H1 (cell line): ENCODE measurements at regions not wholly inside any gene's neighbourhood (a gene's known extent, or its start where the extent isn't known, plus 50 kb on each side); places are given as distances from the start of the nearest gene placed in this dataset.

Experiments used
- CTCF ChIA-PET: fragments of 300-600 bp; sonication (Branson Sonifier 250); formaldehyde crosslinking; loops from one replicate; lab custom pipeline; 2021; ENCODE audit not compliant: partially characterized antibody; lab: Charles Lee
- POLR2A ChIA-PET: fragments of 300-600 bp; sonication (Branson Sonifier 250); formaldehyde crosslinking; loops from one replicate; lab custom pipeline; 2021; ENCODE audit warnings: inconsistent platforms; ENCODE audit not compliant: partially characterized antibody; lab: Charles Lee
- DNase-seq, 2 experiments: peaks; one replicate each; pipeline versions ENCODE4 v3.0.0 to v3.0.0-alpha.2; 2010 to 2022; ENCODE audit warnings: low spot score in 2 of 2, low read depth in 1 of 2, mixed read lengths in 1 of 2
- FAIRE-seq: peaks from 2 replicates; lab custom pipeline; 2011; peaks lifted over from hg19 to GRCh38; lab: Jason Lieb, UNC
- H2AFZ ChIP-seq: 2 replicates; pipeline ENCODE4 v1.8.1; 2012; ENCODE audit warnings: low read length, inconsistent platforms
- H2AK5ac ChIP-seq: 2 replicates; pipeline ENCODE4 v1.6.1; 2013; ENCODE audit warnings: low read depth, low read length
- H2BK120ac ChIP-seq: replicated peaks from 2 replicates; pipeline ENCODE3; 2013; ENCODE audit warnings: low read depth, low read length, inconsistent platforms
- H2BK12ac ChIP-seq: 2 replicates; pipeline ENCODE4 v1.6.1; 2013; ENCODE audit warnings: low read depth, low read length
- H2BK15ac ChIP-seq: 2 replicates; pipeline ENCODE4 v1.6.1; 2013; ENCODE audit warnings: low read length
- H2BK20ac ChIP-seq: 2 replicates; pipeline ENCODE4 v1.6.1; 2013; ENCODE audit warnings: low read length
- H2BK5ac ChIP-seq: 2 replicates; pipeline ENCODE4 v1.6.1; 2013; ENCODE audit warnings: low read depth, low read length
- H3K14ac ChIP-seq: 2 replicates; pipeline ENCODE4 v1.6.1; 2013; ENCODE audit warnings: inconsistent platforms; ENCODE audit not compliant: insufficient read length
- H3K18ac ChIP-seq: 2 replicates; pipeline ENCODE4 v1.6.1; 2013; ENCODE audit warnings: low read length; ENCODE audit errors: extremely low read depth
- H3K23ac ChIP-seq: 2 replicates; pipeline ENCODE4 v1.6.1; 2013; ENCODE audit warnings: inconsistent platforms; ENCODE audit not compliant: insufficient read length
- H3K23me2 ChIP-seq: 2 replicates; pipeline ENCODE4 v1.6.1; 2013; ENCODE audit warnings: low read depth, low read length
- H3K27ac ChIP-seq: 2 replicates; pipeline ENCODE4 v1.6.1; 2011; ENCODE audit warnings: low read depth, low read length, inconsistent platforms
- H3K27me3 ChIP-seq, 4 experiments: replicated peaks in 1 of 4; 1 replicate in 1 of 4; 2 replicates in 3 of 4; pipeline versions ENCODE4 v1.6.1 to v1.8.1; 2011 to 2013; ENCODE audit warnings: low read length in 3 of 4, mild to moderate bottlenecking in 3 of 4, inconsistent platforms in 2 of 4, mixed read lengths in 2 of 4, moderate library complexity in 1 of 4; ENCODE audit not compliant: control insufficient read depth in 3 of 4, insufficient read depth in 3 of 4; ENCODE audit errors: extremely low read depth in 1 of 4
- H3K36me3 ChIP-seq, 4 experiments: 2 replicates each; pipeline versions ENCODE4 v1.6.1 to v1.8.1; 2011 to 2013; ENCODE audit warnings: mild to moderate bottlenecking in 4 of 4, low read length in 3 of 4, moderate library complexity in 2 of 4, control low read depth in 1 of 4, inconsistent platforms in 1 of 4; ENCODE audit not compliant: insufficient read depth in 4 of 4, control insufficient read depth in 2 of 4
- H3K4ac ChIP-seq: replicated peaks from 2 replicates; pipeline ENCODE3; 2013; ENCODE audit warnings: low read length, low read depth, mixed read lengths, inconsistent platforms; ENCODE audit not compliant: insufficient read length
- H3K4me1 ChIP-seq, 4 experiments: replicated peaks in 1 of 4; 1 replicate in 1 of 4; 2 replicates in 3 of 4; pipeline versions ENCODE4 v1.6.1 to v1.8.1; 2011 to 2013; ENCODE audit warnings: low read length in 3 of 4, inconsistent platforms in 2 of 4, mixed read lengths in 1 of 4; ENCODE audit not compliant: insufficient read depth in 4 of 4, control insufficient read depth in 3 of 4
- H3K4me2 ChIP-seq, 2 experiments: 2 replicates each; pipeline versions ENCODE4 v1.6.1 to v1.8.1; 2011 to 2013; ENCODE audit warnings: low read depth in 2 of 2, low read length in 2 of 2, control low read depth in 1 of 2, inconsistent platforms in 1 of 2, mild to moderate bottlenecking in 1 of 2; ENCODE audit not compliant: insufficient read depth in 1 of 2
- H3K4me3 ChIP-seq, 4 experiments: fragments of 200-600, 300-600 bp in 1 of 4; sonication (generic), shearing (Covaris generic), sonication (Bioruptor Twin) in 1 of 4; 2 replicates each; pipeline versions ENCODE4 v1.5.1 to v1.8.1; 2011 to 2016; ENCODE audit warnings: low read length in 4 of 4, low read depth in 3 of 4, control low read depth in 2 of 4, inconsistent platforms in 2 of 4, mild to moderate bottlenecking in 2 of 4, mixed read lengths in 1 of 4, moderate library complexity in 1 of 4; ENCODE audit not compliant: insufficient read depth in 2 of 4; ENCODE audit errors: extremely low read depth in 1 of 4
- H3K56ac ChIP-seq: replicated peaks from 2 replicates; pipeline ENCODE3; 2013; ENCODE audit warnings: low read depth, mild to moderate bottlenecking, mixed read lengths, low read length, inconsistent platforms; ENCODE audit not compliant: insufficient read length
- H3K79me1 ChIP-seq: 2 replicates; pipeline ENCODE4 v1.6.1; 2013; ENCODE audit warnings: low read depth, low read length, control low read depth
- H3K79me2 ChIP-seq, 2 experiments: 2 replicates each; pipeline versions ENCODE4 v1.6.1 to v1.8.1; 2012 to 2013; ENCODE audit warnings: low read length in 2 of 2, mild to moderate bottlenecking in 2 of 2, inconsistent platforms in 1 of 2; ENCODE audit not compliant: insufficient read depth in 2 of 2, control insufficient read depth in 1 of 2
- H3K9ac ChIP-seq, 4 experiments: replicated peaks in 1 of 4; 1 replicate in 1 of 4; 2 replicates in 3 of 4; pipeline versions ENCODE4 v1.6.1 to v1.8.1; 2011 to 2013; ENCODE audit warnings: low read depth in 3 of 4, low read length in 3 of 4, control low read depth in 2 of 4, mild to moderate bottlenecking in 2 of 4, moderate library complexity in 2 of 4, inconsistent platforms in 1 of 4; ENCODE audit errors: extremely low read depth in 1 of 4
- H3K9me3 ChIP-seq, 2 experiments: 2 replicates each; pipeline versions ENCODE4 v1.6.1 to v1.8.1; 2012 to 2013; ENCODE audit warnings: mild to moderate bottlenecking in 2 of 2, moderate library complexity in 2 of 2, control low read depth in 1 of 2, inconsistent platforms in 1 of 2, low read depth in 1 of 2, low read length in 1 of 2, mixed read lengths in 1 of 2; ENCODE audit not compliant: insufficient read depth in 2 of 2
- H4K20me1 ChIP-seq, 2 experiments: replicated peaks in 1 of 2; 2 replicates each; pipeline versions ENCODE3 to v1.8.1; 2011 to 2013; ENCODE audit warnings: inconsistent platforms in 2 of 2, low read length in 2 of 2, mild to moderate bottlenecking in 1 of 2; ENCODE audit not compliant: insufficient read depth in 2 of 2, control insufficient read depth in 1 of 2
- H4K5ac ChIP-seq: 2 replicates; pipeline ENCODE4 v1.6.1; 2013; ENCODE audit warnings: low read length, low read depth, mixed read lengths, inconsistent platforms; ENCODE audit not compliant: insufficient read length
- H4K8ac ChIP-seq: 2 replicates; pipeline ENCODE4 v1.8.0; 2013; ENCODE audit warnings: mild to moderate bottlenecking, moderate library complexity, low read length, inconsistent platforms; ENCODE audit not compliant: insufficient read depth; ENCODE audit errors: extremely low read depth
- H4K91ac ChIP-seq: replicated peaks from 2 replicates; pipeline ENCODE3; 2013; ENCODE audit warnings: low read length, mixed read lengths, inconsistent platforms; ENCODE audit not compliant: insufficient read length
- CHD1 ChIP-seq: IDR thresholded peaks from 2 replicates; pipeline ENCODE4 v1.6.1; 2012; ENCODE audit warnings: low read depth, low read length, improper control_type of control experiment
- CTBP2 ChIP-seq: IDR thresholded peaks from 2 replicates; pipeline ENCODE4 v1.7.0; 2011; ENCODE audit warnings: borderline replicate concordance, mild to moderate bottlenecking, moderate library complexity, mixed read lengths, low read length; ENCODE audit not compliant: insufficient read depth, insufficient read length
- EZH2 ChIP-seq: fragments of 200-600 bp; sonication (generic); IDR thresholded peaks from 2 replicates; pipeline ENCODE4 v1.7.1; 2012; ENCODE audit warnings: low read depth, mild to moderate bottlenecking, moderate library complexity, low read length, inconsistent platforms; ENCODE audit not compliant: severe bottlenecking
- HDAC2 ChIP-seq, 2 experiments: fragments of 300-600 bp in 1 of 2; sonication (generic) in 1 of 2; IDR thresholded peaks; 2 replicates each; pipeline ENCODE4 v1.6.1; 2011 to 2012; ENCODE audit warnings: low read depth in 2 of 2, low read length in 2 of 2, mild to moderate bottlenecking in 2 of 2, moderate library complexity in 2 of 2, borderline replicate concordance in 1 of 2, inconsistent platforms in 1 of 2
- SAP30 ChIP-seq: fragments of 300-600 bp; sonication (generic); IDR thresholded peaks from 2 replicates; pipeline ENCODE4 v1.7.1; 2012; ENCODE audit warnings: low read length, moderate library complexity, mild to moderate bottlenecking, inconsistent platforms; ENCODE audit not compliant: insufficient read depth, insufficient replicate concordance
- TAF7 ChIP-seq: optimal IDR thresholded peaks from 2 replicates; pipeline ENCODE3; 2011; ENCODE audit warnings: low read depth, mild to moderate bottlenecking, inconsistent platforms, low read length, moderate library complexity, borderline replicate concordance
- TCF12 ChIP-seq: IDR thresholded peaks from 2 replicates; pipeline ENCODE4 v1.6.1; 2011; ENCODE audit warnings: low read depth, mild to moderate bottlenecking, low read length
- WGBS, 2 experiments: shearing (Covaris generic) in 1 of 2; methylation state at CpG; one replicate each; pipeline versions ENCODE4 v1.1.6 to v1.1.7; 2013 to 2015; ENCODE audit warnings: low lambda C conversion rate in 2 of 2, mixed read lengths in 2 of 2, inconsistent platforms in 1 of 2, low coverage in 1 of 2, missing lambda C conversion rate in 1 of 2; ENCODE audit not compliant: insufficient replicate concordance in 2 of 2, insufficient coverage in 1 of 2, insufficient read length in 1 of 2; ENCODE audit errors: extremely low coverage in 1 of 2, missing lambda C conversion rate in 1 of 2; 5-methylcytosine and 5-hydroxymethylcytosine counted together

GRCh38 chr15:31842532-31843195 is 187.7 kb upstream of the CHRNA7 start:
- Histone ChIP-seq H3K23me2 (no peaks in the 10 kb centered on the region), H2BK5ac (no peak overlapping the region), H3K27me3 (peaks cover 0 to 1% (median 0%) of the 10 kb centered on the region in 4 experiments; a peak in 1 of 7 replicates), H4K5ac (no peak overlapping the region), H3K9me3 (no peaks in the 10 kb centered on the region; a peak in 1 of 4 replicates), H2AK5ac (no peak overlapping the region), H2AFZ (no peak overlapping the region), H3K4me2 (no peak overlapping the region), H2BK15ac (no peak overlapping the region), H3K4me3 (no peak overlapping the region), H2BK20ac (no peak overlapping the region), H3K56ac (no peak overlapping the region), H3K4ac (no peak overlapping the region), H3K27ac (no peak overlapping the region), H3K36me3 (no peaks in the 10 kb centered on the region), H3K18ac (no peak overlapping the region), H2BK12ac (no peak overlapping the region), H2BK120ac (no peak overlapping the region), H3K9ac (no peak overlapping the region), H3K79me2 (no peaks in the 10 kb centered on the region), H3K79me1 (no peaks in the 10 kb centered on the region), H3K23ac (no peak overlapping the region), H3K14ac (no peak overlapping the region), H4K8ac (no peak overlapping the region), H3K4me1 (no peaks in the 10 kb centered on the region), H4K20me1 (no peaks in the 10 kb centered on the region), H4K91ac (no peak overlapping the region)
- TF ChIP-seq TCF12 (no peak), EZH2 (no peak), TAF7 (no peak), SAP30 (no peak), CHD1 (no peak), CTBP2 (no peak), HDAC2 (IDR thresholded peaks at IDR 0.05; ENCODE audit: borderline replicate concordance in 1 of 2, low read depth in 2 of 2, low read length in 2 of 2) (no peak)
- WGBS, 2 experiments, result 79% methylated on average over 6 of the region's 6 CpGs; no CpG with 5 or more reads in 1 of the 2 experiments
- CTCF ChIA-PET, result interaction anchor here (0.7 kb wide), 1 partner anchor 31 kb away, joined by 4 read pairs; no protein-coding TSS in a partner anchor
- POLR2A ChIA-PET, result interaction anchor here (0.6 kb wide), 1 partner anchor 337 kb away, joined by 3 read pairs; no protein-coding TSS in a partner anchor
- DNase-seq (no peak), FAIRE-seq (no peak)
